MM.1S (cell line): ENCODE measurements at regions not wholly inside any gene's neighbourhood (a gene's known extent, or its start where the extent isn't known, plus 50 kb on each side); places are given as distances from the start of the nearest gene placed in this dataset.

Experiments
- DNase-seq: peaks from one replicate; pipeline ENCODE4 v3.0.0-alpha.2; 2015
- H2AFZ ChIP-seq: fragments of 300-600 bp; sonication (generic); 2 replicates; pipeline ENCODE4 v1.6.0; 2016; ENCODE audit warnings: antibody characterized with exemption, low read length
- H3F3A ChIP-seq: fragments of 300-600 bp; sonication (generic); 2 replicates; pipeline ENCODE4 v1.6.1; 2016; ENCODE audit warnings: mild to moderate bottlenecking, antibody characterized with exemption, low read length, moderate library complexity, mixed read lengths; ENCODE audit not compliant: insufficient read depth
- H3K27ac ChIP-seq: fragments of 300-600 bp; sonication (generic); 2 replicates; pipeline ENCODE4 v1.5.1; 2016; ENCODE audit warnings: mild to moderate bottlenecking, low read length
- H3K27me3 ChIP-seq: fragments of 300-600 bp; sonication (generic); replicated peaks from 2 replicates; pipeline ENCODE4 v1.6.0; 2016; ENCODE audit warnings: low read length; ENCODE audit not compliant: insufficient read depth
- H3K36me3 ChIP-seq: fragments of 300-600 bp; sonication (generic); replicated peaks from 2 replicates; pipeline ENCODE4 v1.6.1; 2016; ENCODE audit warnings: mild to moderate bottlenecking, low read length, mixed read lengths; ENCODE audit not compliant: insufficient read depth
- H3K4me1 ChIP-seq: fragments of 300-600 bp; sonication (generic); 2 replicates; pipeline ENCODE4 v1.6.1; 2016; ENCODE audit warnings: low read length, mixed read lengths
- H3K4me2 ChIP-seq: fragments of 300-600 bp; sonication (generic); 2 replicates; pipeline ENCODE4 v1.6.0; 2016; ENCODE audit warnings: low read depth, low read length
- H3K4me3 ChIP-seq: fragments of 300-600 bp; sonication (generic); 2 replicates; pipeline ENCODE4 v1.5.1; 2016; ENCODE audit warnings: low read length, mixed read lengths
- H3K79me2 ChIP-seq: fragments of 300-600 bp; sonication (generic); 2 replicates; pipeline ENCODE4 v1.6.1; 2016; ENCODE audit warnings: mixed run types, low read length, mixed read lengths
- H3K9ac ChIP-seq: fragments of 300-600 bp; sonication (generic); 2 replicates; pipeline ENCODE4 v1.6.1; 2016; ENCODE audit warnings: low read length, mixed read lengths
- H3K9me2 ChIP-seq: fragments of 300-600 bp; sonication (generic); replicated peaks from 2 replicates; pipeline ENCODE4 v1.6.1; 2016; ENCODE audit warnings: mild to moderate bottlenecking, low read length, mixed read lengths; ENCODE audit not compliant: insufficient read depth
- H3K9me3 ChIP-seq: fragments of 300-600 bp; sonication (generic); replicated peaks from 2 replicates; pipeline ENCODE4 v1.6.1; 2016; ENCODE audit warnings: mild to moderate bottlenecking, low read length, mixed read lengths; ENCODE audit not compliant: insufficient read depth
- H4K20me1 ChIP-seq: fragments of 300-600 bp; sonication (generic); 2 replicates; pipeline ENCODE4 v1.6.1; 2016; ENCODE audit warnings: mild to moderate bottlenecking, low read length, moderate library complexity, mixed read lengths; ENCODE audit not compliant: insufficient read depth
- EZH2 ChIP-seq: fragments of 300-600 bp; sonication (generic); optimal IDR thresholded peaks from 2 replicates; pipeline ENCODE3; 2017; ENCODE audit warnings: low read depth, mild to moderate bottlenecking, antibody characterized with exemption, low read length, mixed read lengths
- EZH2phosphoT487 ChIP-seq: fragments of 300-600 bp; sonication (generic); IDR thresholded peaks from 2 replicates; pipeline ENCODE4 v1.6.1; 2018; ENCODE audit warnings: antibody characterized with exemption, low read length
- TF ChIP-seq, protein P1 (sequence below): fragments of 300-600 bp; sonication (generic); IDR thresholded peaks from 2 replicates; pipeline ENCODE4 v1.5.1; 2016; ENCODE audit warnings: antibody characterized with exemption, low read length, mixed read lengths

DNA sequence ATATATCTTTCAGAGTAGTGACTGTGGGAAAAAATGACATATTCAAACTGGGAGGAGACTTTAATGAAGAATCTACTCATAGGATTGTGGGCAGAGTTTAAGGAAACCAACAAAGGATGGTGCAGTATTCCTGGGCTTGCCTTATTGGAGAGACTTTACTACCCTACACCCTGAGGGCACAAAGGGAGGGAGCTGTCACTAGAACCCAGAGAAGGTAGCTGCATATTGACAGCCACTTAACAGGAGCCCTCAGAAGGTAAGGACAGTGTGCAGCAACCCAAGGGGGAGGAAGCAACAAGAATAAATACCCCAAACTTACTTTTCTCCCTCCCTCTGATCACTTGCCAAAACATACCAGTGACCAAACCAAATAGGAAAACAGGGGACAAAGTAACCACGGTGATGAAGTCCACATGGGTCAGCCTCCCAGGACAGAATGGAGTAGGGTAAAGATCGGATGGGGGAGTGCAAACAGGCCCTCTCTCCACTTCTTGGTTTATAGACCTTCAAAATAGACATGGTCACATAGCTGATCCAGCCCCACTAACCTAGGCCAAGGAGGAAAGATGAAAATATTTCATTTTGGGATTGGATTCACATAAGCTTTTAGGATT is 121.8 kb upstream of the SESN3 start:
- Histone ChIP-seq H3K27ac (no peak overlapping the region), H3K27me3 (peaks cover 14% of the 10 kb centered on the region), H3K36me3 (no peaks in the 10 kb centered on the region), H4K20me1 (no peaks in the 10 kb centered on the region), H3K4me2 (no peak overlapping the region), H3K4me3 (no peak overlapping the region), H3F3A (no peaks in the 10 kb centered on the region), H3K9ac (no peak overlapping the region), H3K4me1 (no peaks in the 10 kb centered on the region), H2AFZ (no peak overlapping the region), H3K9me2 (no peaks in the 10 kb centered on the region), H3K79me2 (no peaks in the 10 kb centered on the region), H3K9me3 (no peaks in the 10 kb centered on the region)
- TF ChIP-seq, protein P1, sequence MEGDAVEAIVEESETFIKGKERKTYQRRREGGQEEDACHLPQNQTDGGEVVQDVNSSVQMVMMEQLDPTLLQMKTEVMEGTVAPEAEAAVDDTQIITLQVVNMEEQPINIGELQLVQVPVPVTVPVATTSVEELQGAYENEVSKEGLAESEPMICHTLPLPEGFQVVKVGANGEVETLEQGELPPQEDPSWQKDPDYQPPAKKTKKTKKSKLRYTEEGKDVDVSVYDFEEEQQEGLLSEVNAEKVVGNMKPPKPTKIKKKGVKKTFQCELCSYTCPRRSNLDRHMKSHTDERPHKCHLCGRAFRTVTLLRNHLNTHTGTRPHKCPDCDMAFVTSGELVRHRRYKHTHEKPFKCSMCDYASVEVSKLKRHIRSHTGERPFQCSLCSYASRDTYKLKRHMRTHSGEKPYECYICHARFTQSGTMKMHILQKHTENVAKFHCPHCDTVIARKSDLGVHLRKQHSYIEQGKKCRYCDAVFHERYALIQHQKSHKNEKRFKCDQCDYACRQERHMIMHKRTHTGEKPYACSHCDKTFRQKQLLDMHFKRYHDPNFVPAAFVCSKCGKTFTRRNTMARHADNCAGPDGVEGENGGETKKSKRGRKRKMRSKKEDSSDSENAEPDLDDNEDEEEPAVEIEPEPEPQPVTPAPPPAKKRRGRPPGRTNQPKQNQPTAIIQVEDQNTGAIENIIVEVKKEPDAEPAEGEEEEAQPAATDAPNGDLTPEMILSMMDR = no peak
- TF ChIP-seq EZH2phosphoT487 (no peak), EZH2 (no peak)
- DNase-seq = no peak

GRCh38 chr11:95349345-95349942 is 118.4 kb upstream of the SESN3 start:
- Histone ChIP-seq H3K9ac (no peak overlapping the region), H3K9me3 (no peaks in the 10 kb centered on the region), H3K27me3 (peaks cover 46% of the 10 kb centered on the region), H3K36me3 (no peaks in the 10 kb centered on the region), H3K4me3 (no peak overlapping the region), H3K79me2 (no peaks in the 10 kb centered on the region), H3F3A (no peaks in the 10 kb centered on the region), H2AFZ (no peak overlapping the region), H3K4me1 (no peaks in the 10 kb centered on the region), H3K4me2 (no peak overlapping the region), H3K9me2 (no peaks in the 10 kb centered on the region), H3K27ac (no peak overlapping the region), H4K20me1 (no peaks in the 10 kb centered on the region)
- no peak for DNase-seq
- TF ChIP-seq, protein P1 = no peak
- TF ChIP-seq EZH2 (no peak), EZH2phosphoT487 (no peak)

- DNase-seq = no peak
- no peak overlapping the region for H3K4me3 ChIP-seq
- H3K4me2 ChIP-seq = no peak overlapping the region
- peaks cover 77% of the 10 kb centered on the region for H3K27me3 ChIP-seq
- no peak for TF ChIP-seq EZH2
- TF ChIP-seq, protein P1 = no peak
- no peak for TF ChIP-seq EZH2phosphoT487
- no peak overlapping the region for H3K27ac ChIP-seq
- no peak overlapping the region for H2AFZ ChIP-seq
- H3K36me3 ChIP-seq = no peaks in the 10 kb centered on the region
- H3K79me2 ChIP-seq = no peaks in the 10 kb centered on the region
- no peaks in the 10 kb centered on the region for H3K4me1 ChIP-seq
- H3F3A ChIP-seq = no peaks in the 10 kb centered on the region
- H3K9ac ChIP-seq = no peak overlapping the region
- H3K9me2 ChIP-seq = no peaks in the 10 kb centered on the region
- no peaks in the 10 kb centered on the region for H4K20me1 ChIP-seq
- no peaks in the 10 kb centered on the region for H3K9me3 ChIP-seq
Observed at GRCh38 chr11:95346265-95346664, 115.3 kb upstream of the SESN3 start.
